ENCODE measurements at regions not wholly inside any gene's neighbourhood (a gene's known extent, or its start where the extent isn't known, plus 50 kb on each side); places are given as distances from the start of the nearest gene placed in this dataset.

GRCh38 chr9:120187758-120188157, 392.2 kb downstream of the CDK5RAP2 start:
- H2AFZ ChIP-seq (ENCODE audit: low read length), result no peak overlapping the region
- H3K36me3 ChIP-seq (replicated peaks; ENCODE audit: insufficient read depth, low read length), result no peaks in the 10 kb centered on the region
- H3K27ac ChIP-seq (ENCODE audit: low read length), result no peak overlapping the region
- H3K9ac ChIP-seq (ENCODE audit: low read length), result no peak overlapping the region
- H3K27me3 ChIP-seq (replicated peaks; ENCODE audit: insufficient read depth, low read length), result no peaks in the 10 kb centered on the region
- no peak overlapping the region for H3K4me2 ChIP-seq (ENCODE audit: low read depth, low read length)
- H3F3A ChIP-seq (ENCODE audit: insufficient read depth, low read length), result no peaks in the 10 kb centered on the region
- no peaks in the 10 kb centered on the region for H3K9me3 ChIP-seq (replicated peaks; ENCODE audit: insufficient read depth, low read length)
- no peaks in the 10 kb centered on the region for H3K4me1 ChIP-seq (ENCODE audit: low read length)
- no peaks in the 10 kb centered on the region for H3K9me2 ChIP-seq (replicated peaks; ENCODE audit: insufficient read depth, low read length)
- H3K79me2 ChIP-seq (ENCODE audit: low read length), result no peaks in the 10 kb centered on the region
- H4K20me1 ChIP-seq (ENCODE audit: insufficient read depth, low read length), result no peaks in the 10 kb centered on the region
- H3K4me3 ChIP-seq (ENCODE audit: low read length), result no peak overlapping the region
- TF ChIP-seq EZH2 (optimal IDR thresholded peaks at IDR 0.05; ENCODE audit: low read depth, low read length) (no peak), EZH2phosphoT487 (IDR thresholded peaks at IDR 0.05; ENCODE audit: low read length) (no peak)
- TF ChIP-seq, protein P1, sequence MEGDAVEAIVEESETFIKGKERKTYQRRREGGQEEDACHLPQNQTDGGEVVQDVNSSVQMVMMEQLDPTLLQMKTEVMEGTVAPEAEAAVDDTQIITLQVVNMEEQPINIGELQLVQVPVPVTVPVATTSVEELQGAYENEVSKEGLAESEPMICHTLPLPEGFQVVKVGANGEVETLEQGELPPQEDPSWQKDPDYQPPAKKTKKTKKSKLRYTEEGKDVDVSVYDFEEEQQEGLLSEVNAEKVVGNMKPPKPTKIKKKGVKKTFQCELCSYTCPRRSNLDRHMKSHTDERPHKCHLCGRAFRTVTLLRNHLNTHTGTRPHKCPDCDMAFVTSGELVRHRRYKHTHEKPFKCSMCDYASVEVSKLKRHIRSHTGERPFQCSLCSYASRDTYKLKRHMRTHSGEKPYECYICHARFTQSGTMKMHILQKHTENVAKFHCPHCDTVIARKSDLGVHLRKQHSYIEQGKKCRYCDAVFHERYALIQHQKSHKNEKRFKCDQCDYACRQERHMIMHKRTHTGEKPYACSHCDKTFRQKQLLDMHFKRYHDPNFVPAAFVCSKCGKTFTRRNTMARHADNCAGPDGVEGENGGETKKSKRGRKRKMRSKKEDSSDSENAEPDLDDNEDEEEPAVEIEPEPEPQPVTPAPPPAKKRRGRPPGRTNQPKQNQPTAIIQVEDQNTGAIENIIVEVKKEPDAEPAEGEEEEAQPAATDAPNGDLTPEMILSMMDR (IDR thresholded peaks at IDR 0.05; ENCODE audit: low read length), result no peak
- no peak for DNase-seq

- no peak overlapping the region for H3K4me2 ChIP-seq (ENCODE audit: low read depth, low read length)
- TF ChIP-seq, protein P1 (IDR thresholded peaks at IDR 0.05; ENCODE audit: low read length), result no peak
- TF ChIP-seq EZH2 (optimal IDR thresholded peaks at IDR 0.05; ENCODE audit: low read depth, low read length) (no peak), EZH2phosphoT487 (IDR thresholded peaks at IDR 0.05; ENCODE audit: low read length) (no peak)
- H3K27me3 ChIP-seq (replicated peaks; ENCODE audit: insufficient read depth, low read length), result no peaks in the 10 kb centered on the region
- H3K79me2 ChIP-seq (ENCODE audit: low read length), result no peaks in the 10 kb centered on the region
- H4K20me1 ChIP-seq (ENCODE audit: insufficient read depth, low read length), result no peaks in the 10 kb centered on the region
- no peaks in the 10 kb centered on the region for H3K9me2 ChIP-seq (replicated peaks; ENCODE audit: insufficient read depth, low read length)
- H3K27ac ChIP-seq (ENCODE audit: low read length), result no peak overlapping the region
- H3K4me1 ChIP-seq (ENCODE audit: low read length), result no peaks in the 10 kb centered on the region
- H3K36me3 ChIP-seq (replicated peaks; ENCODE audit: insufficient read depth, low read length), result no peaks in the 10 kb centered on the region
- no peaks in the 10 kb centered on the region for H3F3A ChIP-seq (ENCODE audit: insufficient read depth, low read length)
- H3K9ac ChIP-seq (ENCODE audit: low read length), result no peak overlapping the region
- H3K4me3 ChIP-seq (ENCODE audit: low read length), result no peak overlapping the region
- H3K9me3 ChIP-seq (replicated peaks; ENCODE audit: insufficient read depth, low read length), result no peaks in the 10 kb centered on the region
- no peak overlapping the region for H2AFZ ChIP-seq (ENCODE audit: low read length)
- DNase-seq, result no peak
These were observed 393.7 kb downstream of the CDK5RAP2 start for GRCh38 chr9:120186276-120186675.

GRCh38 chr9:120184266-120184665, 395.7 kb downstream of the CDK5RAP2 start:
- DNase-seq, result no peak
- no peaks in the 10 kb centered on the region for H3F3A ChIP-seq (ENCODE audit: insufficient read depth, low read length)
- H2AFZ ChIP-seq (ENCODE audit: low read length), result no peak overlapping the region
- no peak overlapping the region for H3K9ac ChIP-seq (ENCODE audit: low read length)
- H3K36me3 ChIP-seq (replicated peaks; ENCODE audit: insufficient read depth, low read length), result no peaks in the 10 kb centered on the region
- no peaks in the 10 kb centered on the region for H4K20me1 ChIP-seq (ENCODE audit: insufficient read depth, low read length)
- no peak overlapping the region for H3K4me2 ChIP-seq (ENCODE audit: low read depth, low read length)
- no peaks in the 10 kb centered on the region for H3K9me2 ChIP-seq (replicated peaks; ENCODE audit: insufficient read depth, low read length)
- no peaks in the 10 kb centered on the region for H3K9me3 ChIP-seq (replicated peaks; ENCODE audit: insufficient read depth, low read length)
- no peaks in the 10 kb centered on the region for H3K27me3 ChIP-seq (replicated peaks; ENCODE audit: insufficient read depth, low read length)
- TF ChIP-seq, protein P1 (IDR thresholded peaks at IDR 0.05; ENCODE audit: low read length), result no peak
- TF ChIP-seq EZH2 (optimal IDR thresholded peaks at IDR 0.05; ENCODE audit: low read depth, low read length) (no peak), EZH2phosphoT487 (IDR thresholded peaks at IDR 0.05; ENCODE audit: low read length) (no peak)
- no peaks in the 10 kb centered on the region for H3K4me1 ChIP-seq (ENCODE audit: low read length)
- H3K4me3 ChIP-seq (ENCODE audit: low read length), result no peak overlapping the region
- H3K27ac ChIP-seq (ENCODE audit: low read length), result no peak overlapping the region
- no peaks in the 10 kb centered on the region for H3K79me2 ChIP-seq (ENCODE audit: low read length)

All from MM.1S (cell line).